ENCODE measurements at regions not wholly inside any gene's neighbourhood (a gene's known extent, or its start where the extent isn't known, plus 50 kb on each side); places are given as distances from the start of the nearest gene placed in this dataset.

DNA sequence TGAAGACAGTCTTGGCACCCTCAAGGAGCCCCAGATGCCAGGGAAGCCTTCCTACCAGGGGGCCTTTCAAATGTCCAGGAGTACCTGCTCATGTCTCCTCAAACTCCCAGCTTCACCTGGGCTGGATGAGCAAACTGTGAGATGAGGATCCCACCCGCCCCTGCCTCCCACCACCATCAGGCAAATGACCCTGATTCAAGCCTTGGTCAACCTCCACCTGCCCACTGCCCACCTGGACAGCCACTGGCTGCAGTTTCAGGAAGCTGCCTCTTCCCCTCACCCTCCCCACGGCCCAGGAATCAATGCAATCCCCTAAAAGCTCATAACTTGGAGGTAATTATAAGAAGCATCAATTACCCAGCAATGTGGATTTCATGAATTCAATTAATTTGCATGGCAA is 122.7 kb downstream of the BUD13 start:
- DNase-seq (ENCODE audit: low read depth), result no peak
- TF ChIP-seq, protein P1, sequence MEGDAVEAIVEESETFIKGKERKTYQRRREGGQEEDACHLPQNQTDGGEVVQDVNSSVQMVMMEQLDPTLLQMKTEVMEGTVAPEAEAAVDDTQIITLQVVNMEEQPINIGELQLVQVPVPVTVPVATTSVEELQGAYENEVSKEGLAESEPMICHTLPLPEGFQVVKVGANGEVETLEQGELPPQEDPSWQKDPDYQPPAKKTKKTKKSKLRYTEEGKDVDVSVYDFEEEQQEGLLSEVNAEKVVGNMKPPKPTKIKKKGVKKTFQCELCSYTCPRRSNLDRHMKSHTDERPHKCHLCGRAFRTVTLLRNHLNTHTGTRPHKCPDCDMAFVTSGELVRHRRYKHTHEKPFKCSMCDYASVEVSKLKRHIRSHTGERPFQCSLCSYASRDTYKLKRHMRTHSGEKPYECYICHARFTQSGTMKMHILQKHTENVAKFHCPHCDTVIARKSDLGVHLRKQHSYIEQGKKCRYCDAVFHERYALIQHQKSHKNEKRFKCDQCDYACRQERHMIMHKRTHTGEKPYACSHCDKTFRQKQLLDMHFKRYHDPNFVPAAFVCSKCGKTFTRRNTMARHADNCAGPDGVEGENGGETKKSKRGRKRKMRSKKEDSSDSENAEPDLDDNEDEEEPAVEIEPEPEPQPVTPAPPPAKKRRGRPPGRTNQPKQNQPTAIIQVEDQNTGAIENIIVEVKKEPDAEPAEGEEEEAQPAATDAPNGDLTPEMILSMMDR (IDR thresholded peaks at IDR 0.05; ENCODE audit: insufficient read depth, low read depth, low read length), result no peak
- no peak overlapping the region for H3K4me3 ChIP-seq (ENCODE audit: low read depth, low read length)

DNA sequence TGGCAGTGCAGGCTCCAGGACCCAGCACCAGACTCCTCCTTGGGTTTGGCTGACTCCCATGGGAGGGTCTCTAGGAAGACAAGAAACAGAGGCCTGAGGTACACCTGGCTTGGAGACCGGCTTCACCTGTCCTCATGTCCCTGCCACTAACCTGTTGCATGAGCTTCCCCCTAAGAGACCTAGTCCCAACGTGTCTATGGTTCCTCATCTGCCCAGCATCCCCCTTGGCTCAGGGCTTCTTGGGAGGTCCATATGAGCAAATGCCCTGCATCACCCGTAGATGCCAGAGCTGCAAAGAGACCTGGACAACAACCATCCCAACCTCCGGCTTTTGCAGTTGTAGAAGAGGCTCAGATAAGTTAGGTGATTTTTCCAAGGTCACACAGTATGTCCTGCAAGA is 123.5 kb downstream of the BUD13 start:
- no peak for DNase-seq (ENCODE audit: low read depth)
- TF ChIP-seq, protein P1 (IDR thresholded peaks at IDR 0.05; ENCODE audit: insufficient read depth, low read depth, low read length), result no peak
- H3K4me3 ChIP-seq (ENCODE audit: low read depth, low read length), result no peak overlapping the region

- no peak overlapping the region for H3K4me3 ChIP-seq (ENCODE audit: low read depth, low read length)
- DNase-seq (ENCODE audit: low read depth), result no peak
- TF ChIP-seq, protein P1 (IDR thresholded peaks at IDR 0.05; ENCODE audit: insufficient read depth, low read depth, low read length), result no peak
Observed at GRCh38 chr11:116648247-116649174, 124.3 kb downstream of the BUD13 start.

GRCh38 chr11:116647305-116648080 is 125.3 kb downstream of the BUD13 start:
- TF ChIP-seq, protein P1 (IDR thresholded peaks at IDR 0.05; ENCODE audit: insufficient read depth, low read depth, low read length), result no peak
- H3K4me3 ChIP-seq (ENCODE audit: low read depth, low read length), result no peak overlapping the region
- no peak for DNase-seq (ENCODE audit: low read depth)

GRCh38 chr11:116646191-116646590 is 126.6 kb downstream of the BUD13 start:
- TF ChIP-seq, protein P1 (IDR thresholded peaks at IDR 0.05; ENCODE audit: insufficient read depth, low read depth, low read length), result no peak
- DNase-seq (ENCODE audit: low read depth), result no peak

GRCh38 chr11:116644941-116645305 is 127.9 kb downstream of the BUD13 start:
- no peak overlapping the region for H3K4me3 ChIP-seq (ENCODE audit: low read depth, low read length)
- TF ChIP-seq, protein P1 (IDR thresholded peaks at IDR 0.05; ENCODE audit: insufficient read depth, low read depth, low read length), result no peak
- no peak for DNase-seq (ENCODE audit: low read depth)

More at GRCh38 chr11:116646191-116646590, 126.6 kb downstream of the BUD13 start:
- no peak overlapping the region for H3K4me3 ChIP-seq (ENCODE audit: low read depth, low read length)
